Esophagus muscularis mucosa (tissue), 4 donors: ENCODE measurements at regions not wholly inside any gene's neighbourhood (a gene's known extent, or its start where the extent isn't known, plus 50 kb on each side); places are given as distances from the start of the nearest gene placed in this dataset.

Source experiments
- DNase-seq: peaks from one replicate; pipeline ENCODE4 v3.0.0-alpha.2; 2017; ENCODE audit errors: extremely low spot score
- H3K27ac ChIP-seq, 4 donors: fragments of 200-600 bp; sonication (generic); replicated peaks in 1 of 4; 1 replicate in 3 of 4; 2 replicates in 1 of 4; pipeline ENCODE4 v1.5.1; 2016 to 2019; ENCODE audit warnings: mild to moderate bottlenecking in 1 of 4
- H3K27me3 ChIP-seq, 4 donors: fragments of 200-600 bp; sonication (generic); one replicate each; pipeline versions ENCODE4 v1.5.1 to v1.6.0; 2016 to 2019
- H3K36me3 ChIP-seq, 4 donors: fragments of 200-600 bp; sonication (generic); one replicate each; pipeline ENCODE4 v1.5.1; 2016 to 2019
- H3K4me1 ChIP-seq, 4 donors: fragments of 200-600 bp; sonication (generic); one replicate each; pipeline ENCODE4 v1.5.1; 2016 to 2019
- H3K4me3 ChIP-seq, 4 donors: fragments of 200-600 bp; sonication (generic); 1 replicate in 2 of 4; 2 replicates in 2 of 4; pipeline ENCODE4 v1.5.1; 2016 to 2019; ENCODE audit warnings: mild to moderate bottlenecking in 4 of 4, moderate library complexity in 1 of 4
- H3K9me3 ChIP-seq, 4 donors: fragments of 200-600 bp; sonication (generic); 1 replicate in 3 of 4; 2 replicates in 1 of 4; pipeline ENCODE4 v1.5.1; 2016 to 2019
- EP300 ChIP-seq: sonication (generic); formaldehyde crosslinking; IDR thresholded peaks from one replicate; pipeline ENCODE4 v1.6.1; 2017; ENCODE audit warnings: antibody characterized with exemption
- POLR2A ChIP-seq: fragments of 450-650 bp; IDR thresholded peaks from one replicate; pipeline ENCODE4 v1.6.1; 2017; ENCODE audit warnings: antibody characterized with exemption, moderate library complexity, mild to moderate bottlenecking, low read depth
- POLR2AphosphoS5 ChIP-seq, 2 donors: sonication (generic); formaldehyde crosslinking; IDR thresholded peaks; one replicate each; pipeline ENCODE4 v1.6.1; 2017; ENCODE audit warnings: antibody characterized with exemption in 2 of 2
- WGBS: methylation state at CpG from one replicate; pipeline ENCODE4 v1.1.5; 2018; 5-methylcytosine and 5-hydroxymethylcytosine counted together
- intact Hi-C: fragments of 100-400 bp; cut with DNase I; formaldehyde crosslinking; loops from one replicate; pipeline ENCODE4 v1.15.1; 2023
- TF ChIP-seq, protein P1 (sequence below), 3 experiments: fragments of 200-600 bp in 2 of 3; fragments of 450-650 bp in 1 of 3; sonication (generic) in 2 of 3; IDR thresholded peaks; one replicate each; pipeline ENCODE4 v1.5.1; 2017 to 2019; ENCODE audit warnings: antibody characterized with exemption in 3 of 3, mild to moderate bottlenecking in 2 of 3, moderate library complexity in 1 of 3

GRCh38 chr5:40360685-40361084 lies 319.0 kb upstream of the PTGER4 start:
- 85% methylated on average over 2 of the region's 2 CpGs for WGBS

GRCh38 chr5:40359832-40360231 lies 319.9 kb upstream of the PTGER4 start:
- H3K9me3 ChIP-seq = peaks cover 0 to 6% (median 0%) of the 10 kb centered on the region in 4 donors
- no peak overlapping the region for H3K27ac ChIP-seq
- 76% methylated on average over 2 of the region's 2 CpGs for WGBS
- H3K36me3 ChIP-seq = no peaks in the 10 kb centered on the region
- no peak for DNase-seq
- no peak overlapping the region for H3K4me3 ChIP-seq
- intact Hi-C loops = no loop called here
- TF ChIP-seq, protein P1, sequence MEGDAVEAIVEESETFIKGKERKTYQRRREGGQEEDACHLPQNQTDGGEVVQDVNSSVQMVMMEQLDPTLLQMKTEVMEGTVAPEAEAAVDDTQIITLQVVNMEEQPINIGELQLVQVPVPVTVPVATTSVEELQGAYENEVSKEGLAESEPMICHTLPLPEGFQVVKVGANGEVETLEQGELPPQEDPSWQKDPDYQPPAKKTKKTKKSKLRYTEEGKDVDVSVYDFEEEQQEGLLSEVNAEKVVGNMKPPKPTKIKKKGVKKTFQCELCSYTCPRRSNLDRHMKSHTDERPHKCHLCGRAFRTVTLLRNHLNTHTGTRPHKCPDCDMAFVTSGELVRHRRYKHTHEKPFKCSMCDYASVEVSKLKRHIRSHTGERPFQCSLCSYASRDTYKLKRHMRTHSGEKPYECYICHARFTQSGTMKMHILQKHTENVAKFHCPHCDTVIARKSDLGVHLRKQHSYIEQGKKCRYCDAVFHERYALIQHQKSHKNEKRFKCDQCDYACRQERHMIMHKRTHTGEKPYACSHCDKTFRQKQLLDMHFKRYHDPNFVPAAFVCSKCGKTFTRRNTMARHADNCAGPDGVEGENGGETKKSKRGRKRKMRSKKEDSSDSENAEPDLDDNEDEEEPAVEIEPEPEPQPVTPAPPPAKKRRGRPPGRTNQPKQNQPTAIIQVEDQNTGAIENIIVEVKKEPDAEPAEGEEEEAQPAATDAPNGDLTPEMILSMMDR (IDR thresholded peaks at IDR 0.05) = no peak
- TF ChIP-seq POLR2A (no peak), EP300 (no peak), POLR2AphosphoS5 (IDR thresholded peaks at IDR 0.05) (no peak)
- H3K4me1 ChIP-seq = peaks cover 0 to 17% (median 6%) of the 10 kb centered on the region in 4 donors
- H3K27me3 ChIP-seq = no peaks in the 10 kb centered on the region

More at GRCh38 chr5:40360685-40361084, 319.0 kb upstream of the PTGER4 start:
- DNase-seq = no peak
- Histone ChIP-seq H3K4me1 (peaks cover 0 to 17% (median 6%) of the 10 kb centered on the region in 4 donors), H3K9me3 (peaks cover 0 to 6% (median 0%) of the 10 kb centered on the region in 4 donors), H3K27me3 (no peaks in the 10 kb centered on the region), H3K36me3 (no peaks in the 10 kb centered on the region), H3K27ac (no peak overlapping the region), H3K4me3 (no peak overlapping the region)
- TF ChIP-seq POLR2AphosphoS5 (IDR thresholded peaks at IDR 0.05) (no peak), POLR2A (no peak), EP300 (no peak)
- TF ChIP-seq, protein P1 (IDR thresholded peaks at IDR 0.05) = no peak
- intact Hi-C loops = no loop called here

DNA sequence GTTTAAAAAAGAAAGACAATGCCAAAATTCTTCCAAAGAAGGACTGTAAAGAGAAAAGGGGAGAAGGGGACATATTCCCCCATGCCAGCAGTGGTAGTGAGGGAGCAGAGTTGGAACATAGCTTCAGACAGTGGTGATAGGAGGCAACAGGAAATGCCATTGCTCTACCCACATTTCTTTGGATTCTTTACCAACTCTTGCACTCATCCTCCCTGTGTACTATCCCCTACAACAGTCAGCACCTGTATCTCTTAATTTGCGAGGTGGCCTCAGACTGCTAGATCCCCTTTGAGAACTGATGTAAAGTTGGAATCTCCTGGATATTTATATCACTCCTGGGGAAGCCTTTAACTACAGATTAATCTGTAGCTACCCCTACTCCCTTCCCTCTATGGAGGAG lies 320.6 kb upstream of the PTGER4 start:
- H3K4me1 ChIP-seq = peaks cover 0 to 17% (median 6%) of the 10 kb centered on the region in 4 donors
- intact Hi-C loops = no loop called here
- H3K27ac ChIP-seq = no peak overlapping the region
- no peaks in the 10 kb centered on the region for H3K36me3 ChIP-seq
- H3K4me3 ChIP-seq = no peak overlapping the region
- no peaks in the 10 kb centered on the region for H3K27me3 ChIP-seq
- WGBS = 92% methylated on average over 1 of the region's 1 CpG
- TF ChIP-seq EP300 (no peak), POLR2A (no peak), POLR2AphosphoS5 (IDR thresholded peaks at IDR 0.05) (no peak)
- TF ChIP-seq, protein P1 (IDR thresholded peaks at IDR 0.05) = no peak
- H3K9me3 ChIP-seq = peaks cover 0 to 6% (median 0%) of the 10 kb centered on the region in 4 donors
- DNase-seq = no peak

- Histone ChIP-seq H3K27ac (no peak overlapping the region), H3K9me3 (no peaks in the 10 kb centered on the region), H3K4me3 (no peak overlapping the region), H3K4me1 (peaks cover 0 to 17% (median 6%) of the 10 kb centered on the region in 4 donors), H3K36me3 (no peaks in the 10 kb centered on the region), H3K27me3 (no peaks in the 10 kb centered on the region)
- DNase-seq = no peak
- 50% methylated on average over 1 of the region's 1 CpG for WGBS
- intact Hi-C loops = no loop called here
- TF ChIP-seq EP300 (no peak), POLR2A (no peak), POLR2AphosphoS5 (IDR thresholded peaks at IDR 0.05) (no peak)
- TF ChIP-seq, protein P1 (IDR thresholded peaks at IDR 0.05) = no peak
These were observed 323.5 kb upstream of the PTGER4 start for GRCh38 chr5:40356248-40356647.

DNA sequence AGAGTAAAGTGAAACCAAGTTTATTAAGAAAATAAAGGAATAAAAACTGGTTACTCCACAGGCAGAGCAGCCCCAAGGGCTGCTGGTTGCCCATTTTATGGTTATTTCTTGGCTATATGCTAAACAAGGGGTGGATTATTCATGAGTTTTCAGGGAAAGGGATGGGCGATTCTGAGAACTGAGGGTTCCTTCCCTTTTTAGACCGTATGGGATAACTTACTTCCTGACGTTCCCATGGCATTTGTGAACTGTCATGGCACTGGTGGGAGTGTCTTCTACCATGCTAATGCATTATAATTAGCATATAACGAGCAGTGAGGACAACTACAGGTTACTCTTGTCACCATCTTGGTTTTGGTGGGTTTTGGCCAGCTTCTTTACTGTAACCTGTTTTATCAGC lies 323.9 kb upstream of the PTGER4 start:
- H3K27ac ChIP-seq = no peak overlapping the region
- WGBS = 75% methylated on average over 4 of the region's 4 CpGs
- H3K4me3 ChIP-seq = no peak overlapping the region
- TF ChIP-seq, protein P1 (IDR thresholded peaks at IDR 0.05) = no peak
- no peak for TF ChIP-seq EP300
- no peak for TF ChIP-seq POLR2A
- no peak for TF ChIP-seq POLR2AphosphoS5 (IDR thresholded peaks at IDR 0.05)
- no peak for DNase-seq
- intact Hi-C loops = no loop called here
- no peaks in the 10 kb centered on the region for H3K36me3 ChIP-seq
- H3K9me3 ChIP-seq = no peaks in the 10 kb centered on the region
- H3K4me1 ChIP-seq = peaks cover 0 to 17% (median 6%) of the 10 kb centered on the region in 4 donors
- no peaks in the 10 kb centered on the region for H3K27me3 ChIP-seq
